Peyer's patch (tissue), 4 donors: ENCODE measurements at regions not wholly inside any gene's neighbourhood (a gene's known extent, or its start where the extent isn't known, plus 50 kb on each side); places are given as distances from the start of the nearest gene placed in this dataset.

Experiments
- POLR2A ChIP-seq, 2 donors: fragments of 450-650 bp; IDR thresholded peaks; one replicate each; pipeline ENCODE4 v1.5.1; 2017; ENCODE audit warnings: antibody characterized with exemption in 2 of 2, mild to moderate bottlenecking in 2 of 2, moderate library complexity in 2 of 2
- TF ChIP-seq, protein P1 (sequence below), 6 experiments: fragments of 450-650 bp in 4 of 6; fragments of 200-600 bp in 2 of 6; sonication (generic) in 1 of 6; IDR thresholded peaks; one replicate each; pipeline ENCODE4 v1.5.1; 2017 to 2019; ENCODE audit warnings: antibody characterized with exemption in 6 of 6, mild to moderate bottlenecking in 3 of 6, moderate library complexity in 1 of 6

DNA sequence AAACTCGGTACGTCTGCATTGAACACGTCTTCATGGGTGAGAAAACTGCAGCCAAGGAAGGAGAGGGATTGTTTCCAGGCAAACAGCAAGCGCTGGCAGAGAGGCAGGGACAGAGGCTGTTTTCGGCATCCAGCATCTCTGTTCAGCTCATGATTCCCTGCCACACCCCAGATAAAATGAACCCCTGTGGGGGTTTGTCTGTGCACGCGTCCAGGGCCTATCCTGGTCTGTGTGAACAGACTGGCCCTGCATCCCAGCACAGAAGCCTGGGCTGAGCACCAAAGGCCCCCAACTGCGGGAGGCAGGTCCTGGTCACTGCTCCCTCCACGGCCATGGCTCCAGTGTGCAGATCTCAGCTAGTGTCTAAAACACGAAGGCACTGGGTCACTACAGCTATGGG lies 83.3 kb upstream of the FAM20C start:
- TF ChIP-seq, protein P1, sequence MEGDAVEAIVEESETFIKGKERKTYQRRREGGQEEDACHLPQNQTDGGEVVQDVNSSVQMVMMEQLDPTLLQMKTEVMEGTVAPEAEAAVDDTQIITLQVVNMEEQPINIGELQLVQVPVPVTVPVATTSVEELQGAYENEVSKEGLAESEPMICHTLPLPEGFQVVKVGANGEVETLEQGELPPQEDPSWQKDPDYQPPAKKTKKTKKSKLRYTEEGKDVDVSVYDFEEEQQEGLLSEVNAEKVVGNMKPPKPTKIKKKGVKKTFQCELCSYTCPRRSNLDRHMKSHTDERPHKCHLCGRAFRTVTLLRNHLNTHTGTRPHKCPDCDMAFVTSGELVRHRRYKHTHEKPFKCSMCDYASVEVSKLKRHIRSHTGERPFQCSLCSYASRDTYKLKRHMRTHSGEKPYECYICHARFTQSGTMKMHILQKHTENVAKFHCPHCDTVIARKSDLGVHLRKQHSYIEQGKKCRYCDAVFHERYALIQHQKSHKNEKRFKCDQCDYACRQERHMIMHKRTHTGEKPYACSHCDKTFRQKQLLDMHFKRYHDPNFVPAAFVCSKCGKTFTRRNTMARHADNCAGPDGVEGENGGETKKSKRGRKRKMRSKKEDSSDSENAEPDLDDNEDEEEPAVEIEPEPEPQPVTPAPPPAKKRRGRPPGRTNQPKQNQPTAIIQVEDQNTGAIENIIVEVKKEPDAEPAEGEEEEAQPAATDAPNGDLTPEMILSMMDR (IDR thresholded peaks at IDR 0.05) = no peak
- TF ChIP-seq POLR2A (IDR thresholded peaks at IDR 0.05) = no peak
